GM11168 (cell line): ENCODE measurements at regions not wholly inside any gene's neighbourhood (a gene's known extent, or its start where the extent isn't known, plus 50 kb on each side); places are given as distances from the start of the nearest gene placed in this dataset.

ENCODE experiments used
- in situ Hi-C: fragments of 300-500 bp; cut with MboI; formaldehyde crosslinking; loops from one replicate; pipeline ENCODE4 v1.12.0; 2022; ENCODE audit warnings: low sequenced_read_pairs; ENCODE audit not compliant: unreplicated experiment

- in situ Hi-C loops: no loop called here
Measured at GRCh38 chr11:19499026-19499669, 213.5 kb upstream of the NAV2 start.

GRCh38 chr11:19493446-19494213 lies 219.0 kb upstream of the NAV2 start:
- in situ Hi-C loops: no loop called here

GRCh38 chr11:19482319-19483100 lies 230.1 kb upstream of the NAV2 start:
- in situ Hi-C loops: no loop called here

GRCh38 chr11:19480540-19480939 lies 232.1 kb upstream of the NAV2 start:
- in situ Hi-C loops: no loop called here

- in situ Hi-C loops: no loop called here
Measured at GRCh38 chr11:19478891-19479290, 233.7 kb upstream of the NAV2 start.

GRCh38 chr11:19474954-19475721 lies 234.4 kb upstream of the E2F8 start:
- in situ Hi-C loops: no loop called here

GRCh38 chr11:19474211-19474610 lies 233.5 kb upstream of the E2F8 start:
- in situ Hi-C loops: no loop called here

GRCh38 chr11:19472679-19473078 lies 231.9 kb upstream of the E2F8 start:
- in situ Hi-C loops: no loop called here

- in situ Hi-C loops: no loop called here
Measured at GRCh38 chr11:19467904-19468303, 227.2 kb upstream of the E2F8 start.

GRCh38 chr11:19466314-19466713 lies 225.6 kb upstream of the E2F8 start:
- in situ Hi-C loops: no loop called here

GRCh38 chr11:19463976-19464375 lies 223.2 kb upstream of the E2F8 start:
- in situ Hi-C loops: no loop called here

- in situ Hi-C loops: no loop called here
Measured at GRCh38 chr11:19460718-19461405, 220.1 kb upstream of the E2F8 start.

GRCh38 chr11:19459240-19459639 lies 218.5 kb upstream of the E2F8 start:
- in situ Hi-C loops: no loop called here

GRCh38 chr11:19458721-19459120 lies 218.0 kb upstream of the E2F8 start:
- in situ Hi-C loops: no loop called here

- in situ Hi-C loops: no loop called here
Measured at GRCh38 chr11:19458231-19458630, 217.5 kb upstream of the E2F8 start.

GRCh38 chr11:19455731-19456130 lies 215.0 kb upstream of the E2F8 start:
- in situ Hi-C loops: no loop called here

GRCh38 chr11:19453651-19454257 lies 213.0 kb upstream of the E2F8 start:
- in situ Hi-C loops: no loop called here

- in situ Hi-C loops: no loop called here
Measured at GRCh38 chr11:19451609-19452008, 210.9 kb upstream of the E2F8 start.

GRCh38 chr11:19450282-19450681 lies 209.5 kb upstream of the E2F8 start:
- in situ Hi-C loops: no loop called here
